ENCODE measurements at regions not wholly inside any gene's neighbourhood (a gene's known extent, or its start where the extent isn't known, plus 50 kb on each side); places are given as distances from the start of the nearest gene placed in this dataset.

DNA sequence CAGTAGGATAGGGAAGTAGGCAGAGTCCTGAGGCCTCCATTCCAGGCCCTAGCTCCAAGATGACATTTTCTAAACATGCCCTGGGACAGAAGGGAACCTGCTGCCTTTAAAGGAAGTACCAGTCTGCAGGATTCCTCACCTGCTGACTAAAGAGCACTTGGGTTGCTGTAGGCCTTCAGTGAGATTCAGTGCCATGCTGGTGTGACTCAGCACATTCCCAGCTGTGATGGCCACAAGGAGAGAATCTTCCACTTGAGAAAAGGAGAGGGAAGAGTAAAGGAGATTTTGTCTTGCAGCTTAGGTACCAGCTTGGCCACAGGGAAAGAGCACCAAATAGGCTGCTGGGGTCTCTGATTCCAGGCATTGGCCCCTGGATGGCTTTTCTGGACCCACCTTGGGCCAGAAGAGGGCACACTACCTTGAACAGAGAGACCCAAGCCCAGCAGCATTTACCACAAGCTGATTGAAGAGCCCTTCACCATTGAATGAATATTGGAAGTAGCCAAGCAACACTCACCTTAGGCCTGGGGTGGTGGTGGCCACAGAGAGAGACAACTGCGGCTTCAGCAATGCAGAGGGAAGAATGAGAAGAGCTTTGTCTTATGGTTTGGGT, 498.3 kb downstream of the KCNH5 start:
- Histone ChIP-seq H3K27me3 (no peaks in the 10 kb centered on the region), H3K9ac (no peak overlapping the region), H4K20me1 (no peaks in the 10 kb centered on the region), H3K4me2 (no peak overlapping the region), H3K36me3 (no peaks in the 10 kb centered on the region), H3K27ac (no peak overlapping the region), H3K4me1 (no peaks in the 10 kb centered on the region), H3K4me3 (no peak overlapping the region), H3K9me3 (no peaks in the 10 kb centered on the region)
- TF ChIP-seq Cebpa-rat (IDR thresholded peaks at IDR 0.05) = no peak

DNA sequence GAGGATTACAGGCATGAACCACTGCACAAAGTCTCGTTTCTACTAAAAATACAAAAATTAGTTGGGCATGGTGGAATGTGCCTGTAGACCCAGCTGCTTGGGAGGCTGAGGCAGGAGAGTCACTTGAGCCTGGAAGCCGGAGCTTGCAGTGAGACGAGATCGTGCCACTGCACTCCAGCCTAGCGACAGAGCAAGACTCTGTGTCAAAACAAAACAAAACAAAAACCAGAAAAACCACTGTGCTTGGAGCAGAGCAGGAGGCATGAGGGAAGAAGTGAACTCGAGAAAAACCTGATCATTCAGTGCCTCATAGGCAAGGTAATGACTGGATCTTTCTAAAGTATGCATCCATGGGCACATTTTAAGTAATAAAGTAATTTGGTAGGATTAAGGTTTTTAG, 487.8 kb downstream of the KCNH5 start:
- H3K4me3 ChIP-seq = no peak overlapping the region
- no peak overlapping the region for H3K9ac ChIP-seq
- no peaks in the 10 kb centered on the region for H3K4me1 ChIP-seq
- H4K20me1 ChIP-seq = no peaks in the 10 kb centered on the region
- H3K27ac ChIP-seq = no peak overlapping the region
- TF ChIP-seq Cebpa-rat (IDR thresholded peaks at IDR 0.05) = no peak
- no peaks in the 10 kb centered on the region for H3K27me3 ChIP-seq
- H3K9me3 ChIP-seq = no peaks in the 10 kb centered on the region; the same call in 1 of the 2 replicates
- no peak overlapping the region for H3K4me2 ChIP-seq
- H3K36me3 ChIP-seq = no peaks in the 10 kb centered on the region

DNA sequence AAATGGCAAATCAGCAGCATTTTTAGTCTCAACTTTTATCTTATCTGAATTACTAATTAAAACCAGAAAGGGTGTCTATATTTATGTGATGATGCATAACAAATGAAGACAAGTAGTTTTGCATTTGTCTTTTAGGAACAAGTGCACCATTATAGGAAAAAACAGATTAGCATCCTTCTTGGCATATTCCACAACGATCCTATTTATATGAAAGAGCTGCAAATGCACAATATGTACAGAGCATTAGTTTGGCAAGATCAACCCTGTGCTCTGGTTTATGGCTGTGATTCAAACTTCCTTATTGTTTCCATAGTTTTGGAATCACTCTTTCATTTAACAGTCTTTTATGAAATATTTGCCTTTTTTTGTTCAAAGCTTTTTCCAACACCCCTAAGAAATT, 486.8 kb downstream of the KCNH5 start:
- H3K27me3 ChIP-seq = no peaks in the 10 kb centered on the region

GRCh38 chr14:62585247-62585646, 460.0 kb downstream of the KCNH5 start:
- no peaks in the 10 kb centered on the region for H4K20me1 ChIP-seq
- H3K9me3 ChIP-seq = no peaks in the 10 kb centered on the region
- no peak overlapping the region for H3K4me2 ChIP-seq
- H3K4me1 ChIP-seq = no peaks in the 10 kb centered on the region
- H3K36me3 ChIP-seq = no peaks in the 10 kb centered on the region
- no peaks in the 10 kb centered on the region for H3K27me3 ChIP-seq
- no peak overlapping the region for H3K9ac ChIP-seq
- TF ChIP-seq Cebpa-rat (IDR thresholded peaks at IDR 0.05) = no peak
- no peak overlapping the region for H3K27ac ChIP-seq
- no peak overlapping the region for H3K4me3 ChIP-seq

More for the DNA sequence above, 486.8 kb downstream of the KCNH5 start:
- H3K36me3 ChIP-seq = no peaks in the 10 kb centered on the region
- H3K9ac ChIP-seq = no peak overlapping the region
- no peaks in the 10 kb centered on the region for H4K20me1 ChIP-seq
- no peak overlapping the region for H3K4me3 ChIP-seq
- H3K4me1 ChIP-seq = no peaks in the 10 kb centered on the region
- no peaks in the 10 kb centered on the region; the same call in 1 of the 2 replicates for H3K9me3 ChIP-seq
- no peak overlapping the region for H3K4me2 ChIP-seq
- no peak for TF ChIP-seq Cebpa-rat (IDR thresholded peaks at IDR 0.05)
- H3K27ac ChIP-seq = no peak overlapping the region

GRCh38 chr14:62592877-62593276, 452.4 kb downstream of the KCNH5 start:
- no peak overlapping the region for H3K4me3 ChIP-seq
- H3K4me2 ChIP-seq = no peak overlapping the region
- peaks cover 10% of the 10 kb centered on the region for H3K9me3 ChIP-seq
- no peaks in the 10 kb centered on the region for H3K36me3 ChIP-seq
- H3K9ac ChIP-seq = no peak overlapping the region
- no peak overlapping the region for H3K27ac ChIP-seq
- H4K20me1 ChIP-seq = no peaks in the 10 kb centered on the region
- no peak for TF ChIP-seq Cebpa-rat (IDR thresholded peaks at IDR 0.05)
- H3K27me3 ChIP-seq = no peaks in the 10 kb centered on the region
- H3K4me1 ChIP-seq = no peaks in the 10 kb centered on the region

GRCh38 chr14:62597143-62597542, 448.1 kb downstream of the KCNH5 start:
- H3K4me2 ChIP-seq = no peak overlapping the region

DNA sequence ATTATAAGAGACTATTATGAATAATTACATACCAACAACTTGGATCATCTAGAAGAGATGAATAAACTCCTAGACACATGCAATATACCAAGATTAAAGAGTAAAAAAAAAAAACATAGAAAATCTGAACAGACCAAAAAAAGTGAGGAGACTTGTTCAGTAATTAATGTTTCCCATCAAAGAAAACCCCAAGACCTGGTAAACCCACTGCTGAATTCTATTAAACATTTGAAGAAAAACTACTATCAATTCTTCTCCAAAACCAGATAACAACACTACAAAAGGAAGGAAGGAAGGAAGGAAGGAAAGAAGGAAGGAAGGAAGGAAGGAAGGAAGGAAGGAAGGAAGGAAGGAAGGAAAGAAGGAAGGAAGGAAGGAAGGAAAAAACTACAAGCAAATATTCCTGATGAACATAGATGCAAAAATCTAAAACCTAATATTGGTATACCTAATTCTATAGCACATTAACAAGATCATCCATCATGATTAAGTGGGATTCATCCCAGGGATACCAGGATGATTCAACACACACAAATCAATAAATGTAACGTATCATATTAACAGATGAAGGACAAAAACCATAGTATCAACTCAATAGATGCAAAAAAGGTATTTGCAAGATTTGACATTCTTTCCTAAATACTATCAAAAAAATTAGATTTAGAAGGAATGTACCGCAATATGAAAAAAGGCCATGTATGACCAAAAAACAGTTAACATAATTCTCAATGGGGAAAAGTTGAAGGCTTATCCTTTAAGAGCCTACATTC, 445.5 kb downstream of the KCNH5 start:
- TF ChIP-seq Cebpa-rat (IDR thresholded peaks at IDR 0.05) = no peak
- Histone ChIP-seq H3K9me3 (peaks cover 10% of the 10 kb centered on the region), H3K4me2 (no peak overlapping the region), H3K27ac (no peak overlapping the region), H3K9ac (no peak overlapping the region), H3K36me3 (no peaks in the 10 kb centered on the region), H3K4me3 (no peak overlapping the region), H3K4me1 (no peaks in the 10 kb centered on the region), H3K27me3 (no peaks in the 10 kb centered on the region), H4K20me1 (no peaks in the 10 kb centered on the region)

More at GRCh38 chr14:62597143-62597542, 448.1 kb downstream of the KCNH5 start:
- Histone ChIP-seq H3K4me1 (no peaks in the 10 kb centered on the region), H3K36me3 (no peaks in the 10 kb centered on the region), H4K20me1 (no peaks in the 10 kb centered on the region), H3K4me3 (no peak overlapping the region), H3K9ac (no peak overlapping the region), H3K27ac (no peak overlapping the region), H3K27me3 (no peaks in the 10 kb centered on the region), H3K9me3 (peaks cover 10% of the 10 kb centered on the region)
- TF ChIP-seq Cebpa-rat (IDR thresholded peaks at IDR 0.05) = no peak

DNA sequence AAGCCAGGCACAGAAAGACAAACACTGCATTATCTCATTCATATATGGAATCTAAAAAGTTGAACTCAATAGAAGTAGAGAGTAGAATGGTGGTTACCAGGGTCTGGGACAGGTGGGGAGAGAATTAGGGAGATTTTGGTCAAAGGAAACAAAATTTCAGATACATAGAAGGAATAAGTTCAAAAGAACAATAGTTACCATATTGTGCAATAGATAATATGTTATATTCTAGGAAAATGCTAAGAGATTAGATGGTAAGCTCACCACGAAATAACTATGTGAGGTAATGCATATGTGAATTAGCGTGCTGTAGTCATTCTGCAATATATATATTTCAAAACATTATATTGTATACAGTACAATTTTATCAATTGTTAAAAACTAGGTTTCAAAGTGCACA, 442.5 kb downstream of the KCNH5 start:
- H3K9me3 ChIP-seq = no peaks in the 10 kb centered on the region
- H4K20me1 ChIP-seq = no peaks in the 10 kb centered on the region
- H3K4me1 ChIP-seq = no peaks in the 10 kb centered on the region
- H3K4me2 ChIP-seq = no peak overlapping the region
- no peaks in the 10 kb centered on the region for H3K36me3 ChIP-seq
- H3K9ac ChIP-seq = no peak overlapping the region
- H3K27ac ChIP-seq = no peak overlapping the region
- no peaks in the 10 kb centered on the region for H3K27me3 ChIP-seq
- 0 out of 2 replicates have a peak, but pooled peaks have one; percentile 20 for TF ChIP-seq Cebpa-rat (IDR thresholded peaks at IDR 0.05)
- H3K4me3 ChIP-seq = no peak overlapping the region

DNA sequence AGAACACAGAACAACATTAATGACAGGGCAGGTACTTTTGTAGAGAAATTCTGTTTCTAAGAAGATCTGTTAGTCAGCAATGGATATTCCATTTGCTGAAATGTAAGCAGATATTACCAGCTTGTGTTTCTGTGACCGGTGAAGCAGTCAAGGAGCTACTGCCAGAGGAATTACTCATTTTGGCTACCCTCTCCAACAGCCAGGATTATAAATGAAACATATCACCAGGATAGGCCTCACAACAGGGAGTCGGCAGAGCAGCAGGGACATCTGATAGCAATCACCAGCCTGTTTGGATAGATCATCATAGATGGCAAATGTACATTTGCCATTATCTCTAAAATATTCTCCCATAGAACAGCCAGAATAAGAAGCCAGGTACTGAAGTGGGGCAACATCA, 440.7 kb downstream of the KCNH5 start:
- H3K27me3 ChIP-seq = no peaks in the 10 kb centered on the region
- H3K9me3 ChIP-seq = no peaks in the 10 kb centered on the region
- no peak overlapping the region for H3K4me3 ChIP-seq
- H4K20me1 ChIP-seq = no peaks in the 10 kb centered on the region
- no peaks in the 10 kb centered on the region for H3K36me3 ChIP-seq
- no peak overlapping the region for H3K27ac ChIP-seq
- no peak for TF ChIP-seq Cebpa-rat (IDR thresholded peaks at IDR 0.05)
- H3K9ac ChIP-seq = no peak overlapping the region
- no peak overlapping the region for H3K4me2 ChIP-seq
- no peaks in the 10 kb centered on the region for H3K4me1 ChIP-seq

DNA sequence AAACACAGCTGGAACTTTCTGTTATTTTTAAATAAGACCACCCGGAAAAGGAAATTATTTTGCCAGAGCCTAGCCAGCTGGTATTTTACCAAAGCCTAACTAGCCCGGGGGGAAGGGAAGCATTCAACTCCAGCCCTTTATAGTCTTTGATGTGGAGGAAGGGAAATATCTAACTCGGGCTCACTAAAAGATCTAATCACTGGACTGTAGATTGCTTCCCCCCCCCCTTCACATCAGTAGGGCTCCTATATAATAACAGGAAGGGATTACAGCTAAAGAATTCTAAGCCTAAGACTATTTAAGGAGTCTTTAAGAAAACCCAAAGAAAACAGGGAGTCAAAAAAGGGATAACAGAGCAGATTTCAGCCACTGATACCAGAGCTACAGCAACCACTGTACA, 431.1 kb downstream of the KCNH5 start:
- H4K20me1 ChIP-seq = no peaks in the 10 kb centered on the region
- H3K9ac ChIP-seq = no peak overlapping the region
- H3K27ac ChIP-seq = no peak overlapping the region
- no peak overlapping the region for H3K4me3 ChIP-seq
- peaks cover 10% of the 10 kb centered on the region for H3K4me1 ChIP-seq
- TF ChIP-seq Cebpa-rat (IDR thresholded peaks at IDR 0.05) = no peak
- H3K36me3 ChIP-seq = no peaks in the 10 kb centered on the region
- H3K9me3 ChIP-seq = peaks cover 11% of the 10 kb centered on the region
- H3K27me3 ChIP-seq = no peaks in the 10 kb centered on the region
- peak overlapping the region; percentile 54 for H3K4me2 ChIP-seq
